T-helper 1 cell (primary cell): ENCODE measurements at regions not wholly inside any gene's neighbourhood (a gene's known extent, or its start where the extent isn't known, plus 50 kb on each side); places are given as distances from the start of the nearest gene placed in this dataset.
"Not testable (repeated sequence)": the region's sequence is repeated elsewhere in the genome, so short reads cannot be mapped to it uniquely, and the experiment has no call there.

Source experiments
- DNase-seq, 5 donors: peaks; one replicate each; pipeline ENCODE4 v3.0.0-alpha.2; 2012 to 2020

DNA sequence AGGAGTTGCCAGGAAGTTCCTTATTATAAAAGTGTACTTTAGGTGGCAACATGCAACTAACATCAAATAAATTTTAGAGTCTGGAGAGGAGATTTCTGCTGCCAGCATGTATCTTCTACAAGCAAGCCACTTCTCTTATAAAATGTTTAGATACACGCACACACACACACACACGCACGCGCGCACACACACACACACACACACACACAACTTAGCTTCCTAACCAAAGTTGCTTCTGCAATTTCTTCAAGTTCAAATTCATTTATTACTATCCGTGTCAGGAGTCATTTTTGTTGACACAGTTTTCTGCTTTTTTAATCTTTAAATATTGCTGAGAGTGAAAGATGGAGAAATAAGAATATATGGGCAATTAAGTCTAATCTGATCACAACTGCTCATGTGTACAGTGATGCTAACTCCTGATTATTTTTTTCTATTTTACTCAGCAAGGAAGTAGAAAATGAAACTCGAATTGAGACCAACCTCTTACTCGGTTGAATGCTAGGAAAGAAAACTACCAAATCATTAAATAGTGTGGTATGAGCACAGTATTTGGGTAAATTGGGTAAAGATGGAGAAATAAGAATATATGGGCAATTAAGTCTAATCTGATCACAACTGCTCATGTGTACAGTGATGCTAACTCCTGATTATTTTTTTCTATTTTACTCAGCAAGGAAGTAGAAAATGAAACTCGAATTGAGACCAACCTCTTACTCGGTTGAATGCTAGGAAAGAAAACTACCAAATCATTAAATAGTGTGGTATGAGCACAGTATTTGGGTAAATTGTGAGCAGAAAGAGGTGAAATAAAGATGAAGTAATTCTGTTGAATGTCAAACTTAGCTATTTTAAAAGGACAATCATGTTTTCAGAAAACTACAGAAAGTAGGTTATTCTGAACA lies 554.1 kb upstream of the MBL2 start:
- not testable (repeated sequence) for DNase-seq

DNA sequence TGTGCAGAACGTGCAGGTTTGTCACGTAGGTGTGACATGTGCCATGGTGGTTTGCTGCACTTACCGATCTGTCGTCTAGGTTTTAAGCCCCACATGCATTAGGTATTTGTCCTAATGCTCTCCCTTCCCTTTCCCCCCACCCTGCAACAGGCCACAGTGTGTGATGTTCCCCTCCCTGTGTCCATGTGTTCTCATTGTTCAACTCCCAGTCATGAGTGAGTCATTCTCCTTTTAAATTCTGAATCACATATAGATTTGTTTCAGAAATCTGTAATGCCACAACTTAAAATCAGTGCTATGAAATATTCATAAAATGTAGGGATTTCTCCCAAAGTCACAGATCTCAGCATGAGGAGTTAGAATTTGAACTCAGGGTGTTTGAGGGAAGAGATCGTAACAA lies 552.5 kb upstream of the MBL2 start:
- DNase-seq: no peak

DNA sequence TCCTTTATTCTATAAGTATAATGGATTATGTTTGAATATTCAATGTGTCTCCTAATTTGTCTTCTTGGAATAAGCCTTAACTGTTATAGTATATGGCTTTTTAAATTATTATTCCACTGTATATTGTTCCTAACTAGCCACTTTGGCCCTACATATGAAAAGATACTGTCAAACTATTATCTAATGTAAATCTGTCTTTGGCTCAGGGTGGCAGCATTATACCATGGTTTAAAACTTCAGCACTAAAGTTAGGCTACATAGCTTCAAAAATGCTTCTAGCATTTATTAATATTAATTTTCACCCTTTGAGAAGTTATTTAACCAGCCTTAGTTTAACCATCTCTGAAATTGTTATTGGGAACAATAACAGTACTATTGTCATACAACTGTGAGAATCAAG lies 543.1 kb upstream of the MBL2 start:
- DNase-seq: no peak

GRCh38 chr10:53314876-53315275 lies 542.3 kb upstream of the MBL2 start:
- no peak for DNase-seq

DNA sequence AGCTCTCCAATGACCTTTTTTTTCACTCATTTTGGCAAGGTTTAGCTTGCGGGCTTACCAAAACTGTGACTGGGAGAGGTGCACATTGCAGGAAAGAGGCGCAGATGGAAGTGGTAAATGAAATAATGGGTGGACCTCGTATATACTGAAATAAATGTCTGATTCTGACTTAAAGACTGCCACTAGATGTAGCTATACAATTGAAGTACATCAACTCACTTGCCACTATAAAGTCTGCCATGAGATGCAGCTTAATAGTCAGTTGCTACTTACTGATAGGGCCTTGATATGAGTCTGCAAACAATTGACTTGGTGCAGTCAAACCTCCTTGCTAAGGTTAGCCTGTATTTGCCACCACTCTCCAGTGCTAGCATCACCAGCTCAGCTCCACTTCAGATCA lies 525.9 kb upstream of the MBL2 start:
- DNase-seq: no peak

GRCh38 chr10:53284615-53285182 lies 512.1 kb upstream of the MBL2 start:
- no peak for DNase-seq

- no peak for DNase-seq
Observed at GRCh38 chr10:53276797-53277196, 504.2 kb upstream of the MBL2 start.

GRCh38 chr10:53269482-53269881 lies 496.9 kb upstream of the MBL2 start:
- no peak for DNase-seq

GRCh38 chr10:53260213-53260612 lies 487.6 kb upstream of the MBL2 start:
- DNase-seq: no peak

- DNase-seq: no peak
Observed at GRCh38 chr10:53256623-53257022, 484.0 kb upstream of the MBL2 start.

DNA sequence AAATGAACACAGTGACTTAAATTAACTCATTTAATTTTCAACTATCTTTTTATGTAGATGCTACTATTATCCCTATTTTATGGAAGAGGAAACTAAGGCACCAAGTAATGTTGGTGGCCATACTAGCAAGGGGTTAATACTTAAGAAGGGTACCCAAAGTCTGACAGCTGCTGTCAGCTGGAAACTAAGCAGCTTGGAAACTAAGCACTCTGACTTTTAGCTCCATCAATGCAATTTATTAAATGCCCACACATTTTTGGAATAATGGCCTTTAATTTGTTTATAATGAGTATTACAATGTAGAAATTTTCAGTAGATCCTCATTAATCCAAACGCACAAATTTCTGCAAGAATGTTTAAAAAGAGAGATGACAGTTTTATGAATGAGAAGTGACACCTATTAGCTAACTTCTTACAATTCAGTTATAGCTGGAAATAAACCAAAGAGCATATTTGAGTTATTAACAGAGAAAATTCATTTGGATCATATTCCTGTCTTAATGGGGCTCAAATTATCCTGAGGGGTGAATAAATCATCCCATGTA lies 483.1 kb upstream of the MBL2 start:
- DNase-seq: no peak

DNA sequence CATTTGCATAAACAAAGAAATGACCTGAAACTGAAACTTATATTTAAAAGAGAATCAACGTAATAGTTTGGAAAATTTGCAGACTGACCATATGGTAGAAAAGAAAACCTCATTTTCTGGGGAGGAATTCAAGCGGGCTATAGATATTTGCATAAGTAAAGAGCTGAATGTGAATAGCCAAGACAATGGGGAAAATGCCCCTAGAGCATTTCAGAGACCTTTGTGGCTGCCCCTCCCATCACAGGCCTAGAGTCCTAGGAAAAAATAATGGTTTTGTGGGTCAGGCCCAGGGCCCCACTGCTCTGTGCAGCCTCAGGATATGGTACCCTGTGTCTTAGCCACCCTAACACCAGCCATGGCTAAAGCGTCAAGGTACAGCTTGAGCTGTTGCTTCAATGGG lies 480.6 kb upstream of the MBL2 start:
- DNase-seq: no peak

- DNase-seq: no peak
Observed at GRCh38 chr10:53239873-53240272, 467.3 kb upstream of the MBL2 start.

- DNase-seq: no peak
Observed at GRCh38 chr10:53236941-53237340, 464.4 kb upstream of the MBL2 start.

GRCh38 chr10:53233749-53234148 lies 461.2 kb upstream of the MBL2 start:
- no peak for DNase-seq

DNA sequence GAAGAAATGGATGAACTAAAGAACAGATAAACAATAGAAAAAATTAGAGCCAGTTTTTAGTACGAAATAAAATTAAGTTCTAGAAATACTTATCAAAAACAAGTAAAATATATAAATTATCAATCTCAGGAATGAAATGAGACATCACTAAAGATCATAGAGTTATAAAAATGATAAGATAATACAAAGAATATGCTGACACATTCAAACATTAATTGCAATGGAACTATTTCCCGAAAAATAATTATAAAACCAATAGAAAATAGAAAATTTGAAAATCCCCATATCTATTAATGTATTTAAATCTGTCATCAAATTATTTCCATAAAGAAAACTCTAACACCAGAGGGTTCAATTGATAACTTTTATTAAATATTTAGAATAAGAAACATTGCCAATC lies 458.1 kb upstream of the MBL2 start:
- DNase-seq: no peak

GRCh38 chr10:53223851-53224250 lies 451.3 kb upstream of the MBL2 start:
- DNase-seq: no peak

DNA sequence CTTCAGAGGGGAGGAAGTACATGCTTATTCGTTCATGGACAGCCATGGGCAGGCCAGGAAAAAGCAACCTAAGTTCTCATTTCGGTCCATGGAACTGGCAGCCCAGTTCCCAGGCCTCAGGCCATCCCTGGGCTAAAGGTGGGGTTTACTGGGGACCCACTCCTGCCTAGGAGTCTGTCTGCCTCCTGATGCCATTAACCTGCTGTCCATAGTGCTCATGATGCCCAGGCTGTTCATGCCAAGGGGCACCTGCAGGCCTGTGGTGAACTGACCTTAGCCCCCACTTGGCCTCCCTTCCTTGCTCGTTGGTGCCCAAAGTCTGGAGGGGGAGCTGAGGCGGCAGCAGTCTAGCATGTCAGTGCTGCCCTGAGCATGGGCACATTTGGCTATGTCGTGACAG lies 450.2 kb upstream of the MBL2 start:
- no peak for DNase-seq

GRCh38 chr10:53209944-53210611 lies 437.5 kb upstream of the MBL2 start:
- DNase-seq: no peak

GRCh38 chr10:53183733-53184132 lies 411.1 kb upstream of the MBL2 start:
- no peak for DNase-seq

DNA sequence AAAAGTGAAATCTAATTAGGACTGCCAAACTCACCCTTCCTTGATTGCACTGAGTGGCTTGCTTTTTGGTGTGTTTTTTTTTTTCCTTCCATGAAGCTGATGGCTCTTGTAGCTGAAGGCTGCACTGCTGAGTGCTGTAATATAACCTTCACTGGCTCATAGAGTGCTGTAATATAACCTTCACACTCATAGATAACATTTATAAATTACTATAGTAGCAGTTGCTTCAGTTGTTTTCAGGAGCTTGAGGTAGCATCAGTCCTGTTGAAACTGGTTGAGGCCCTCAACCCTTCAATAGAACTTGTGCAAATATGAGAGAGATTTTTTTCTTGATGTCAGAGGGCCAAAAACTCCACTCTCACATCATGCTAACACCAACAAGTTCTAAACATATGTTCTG lies 404.9 kb upstream of the MBL2 start:
- no peak for DNase-seq

DNA sequence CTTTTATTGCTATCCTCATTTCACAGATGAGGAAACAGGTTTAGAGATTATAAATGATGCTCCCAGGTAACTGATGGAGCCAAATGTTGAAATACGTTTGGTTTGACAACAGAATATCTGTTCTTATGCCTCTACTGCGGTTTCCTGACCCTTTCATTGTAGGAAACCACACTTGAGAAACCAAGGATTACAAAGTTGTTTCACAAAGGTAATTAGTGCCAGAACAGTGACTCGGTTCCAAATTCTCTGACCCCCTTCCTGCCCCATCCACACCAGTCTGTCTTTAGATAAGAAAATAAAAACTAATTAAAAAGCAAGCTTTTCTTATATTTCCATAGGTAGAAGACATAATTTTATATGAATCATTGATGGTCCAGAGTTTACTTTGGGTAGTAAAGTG lies 393.7 kb upstream of the MBL2 start:
- DNase-seq: no peak

GRCh38 chr10:53162856-53163255 lies 390.3 kb upstream of the MBL2 start:
- no peak for DNase-seq

DNA sequence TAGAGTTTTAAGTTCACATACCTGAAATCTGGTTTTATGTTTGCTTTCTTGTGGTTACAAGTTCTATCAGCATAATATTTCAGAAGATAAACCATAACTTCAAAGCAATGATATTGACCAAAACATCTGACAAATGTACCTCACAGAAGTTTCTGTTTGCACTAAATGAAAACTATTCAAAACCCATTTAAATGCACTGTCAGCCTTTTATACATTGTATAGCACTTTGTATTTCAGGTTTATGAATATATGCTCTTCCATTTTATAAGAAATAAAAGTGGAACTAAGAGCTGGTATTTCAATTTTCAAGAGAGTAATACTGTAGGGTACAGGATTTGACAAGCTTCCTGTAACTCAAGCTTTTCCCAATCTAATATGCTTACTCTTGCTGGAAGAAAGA lies 388.6 kb upstream of the MBL2 start:
- no peak for DNase-seq
